ENCODE measurements at regions not wholly inside any gene's neighbourhood (a gene's known extent, or its start where the extent isn't known, plus 50 kb on each side); places are given as distances from the start of the nearest gene placed in this dataset.

DNA sequence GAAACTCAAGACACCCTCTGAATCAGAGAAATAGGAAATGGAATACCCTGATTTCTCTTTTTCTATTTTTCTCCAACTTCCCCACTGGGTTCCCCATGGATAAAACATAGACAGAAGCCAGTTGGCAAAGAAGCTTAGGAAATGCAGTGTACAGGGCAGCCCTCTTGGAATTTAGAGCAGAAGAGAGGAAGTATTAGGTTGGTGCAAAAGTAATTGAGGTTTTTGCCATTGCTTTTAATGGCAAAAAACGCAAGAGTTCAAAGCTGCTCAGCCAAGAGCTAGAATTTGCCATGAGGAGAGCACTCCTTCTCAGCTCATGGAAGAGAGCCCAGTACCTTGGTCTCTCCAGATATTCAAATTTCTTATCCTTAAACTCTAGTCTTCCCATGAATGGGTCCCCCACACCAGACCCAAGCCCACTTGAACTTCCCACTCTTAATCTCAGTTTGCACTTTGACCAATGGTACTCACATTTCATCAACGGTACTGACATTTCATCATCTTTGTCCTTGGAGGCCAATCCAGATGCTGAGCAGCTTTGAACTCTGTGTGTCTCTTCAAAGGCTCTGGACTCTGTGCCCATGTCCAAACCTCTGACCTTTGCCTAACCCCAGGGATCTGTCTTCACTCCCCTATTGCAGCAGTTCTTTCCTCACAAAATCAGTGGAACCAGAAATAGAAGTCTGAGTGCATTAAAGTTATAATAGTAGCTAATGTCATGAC lies 73.2 kb upstream of the PPP1R3C start:
- Mint-ChIP-seq H3K27me3 (peaks cover 15% of the 10 kb centered on the region), H3K27ac (no peak overlapping the region), H3K4me1 (no peaks in the 10 kb centered on the region), H3K9me3 (ENCODE audit: insufficient read depth) (no peaks in the 10 kb centered on the region), H3K4me3 (no peak overlapping the region)
- ATAC-seq (ENCODE audit: low read depth): no peak
- 96% methylated on average over 2 of the region's 2 CpGs for WGBS (ENCODE audit: insufficient coverage)
- no peak overlapping the region for H2AFZ ChIP-seq (ENCODE audit: insufficient read depth, low read depth, low read length, poor library complexity, severe bottlenecking)
- H4K20me1 ChIP-seq (ENCODE audit: control insufficient read depth, insufficient read depth, low read length, poor library complexity, severe bottlenecking): no peaks in the 10 kb centered on the region
- H3K9ac ChIP-seq (ENCODE audit: low read length): no peak overlapping the region
- H3K4me1 ChIP-seq (ENCODE audit: control insufficient read depth in 2 of 2, insufficient read depth in 2 of 2, low read length in 2 of 2): no peaks in the 10 kb centered on the region
- no peaks in the 10 kb centered on the region for H3K9me3 ChIP-seq (ENCODE audit: control extremely low read depth in 1 of 3, control insufficient read depth in 2 of 3, insufficient read depth in 1 of 3, low read length in 2 of 3)
- no peaks in the 10 kb centered on the region for H3K36me3 ChIP-seq (replicated peaks in 1 of 2; ENCODE audit: control extremely low read depth in 1 of 2, control insufficient read depth in 1 of 2, extremely low read depth in 1 of 2, insufficient read depth in 2 of 2, low read length in 1 of 2)
- CTCF ChIA-PET: no interaction called here
- no peaks in the 10 kb centered on the region for H3K79me2 ChIP-seq (ENCODE audit: control insufficient read depth, insufficient read depth, low read length)
- no peak for DNase-seq
- no peak overlapping the region for H3K4me2 ChIP-seq (replicated peaks; ENCODE audit: low read depth, low read length, poor library complexity, severe bottlenecking)
- intact Hi-C loops (cut with micrococcal nuclease): no loop called here
- H3K27me3 ChIP-seq (replicated peaks in 1 of 4; ENCODE audit: control extremely low read depth in 1 of 4, control insufficient read depth in 3 of 4, insufficient read depth in 4 of 4, low read length in 3 of 4): peaks cover 0 to 6% (median 0%) of the 10 kb centered on the region in 4 experiments
- no peak for TF ChIP-seq EZH2 (IDR thresholded peaks at IDR 0.05; ENCODE audit: borderline replicate concordance, insufficient read depth, low read depth, low read length, poor library complexity, severe bottlenecking)
- H3K27ac ChIP-seq (ENCODE audit: low read length in 2 of 2): no peak overlapping the region
- POLR2A ChIA-PET: no interaction called here
- no peak overlapping the region for H3K4me3 ChIP-seq (ENCODE audit: control extremely low read depth in 1 of 5, extremely low read depth in 1 of 5, insufficient read depth in 1 of 5, low read depth in 2 of 5, low read length in 4 of 5)

DNA sequence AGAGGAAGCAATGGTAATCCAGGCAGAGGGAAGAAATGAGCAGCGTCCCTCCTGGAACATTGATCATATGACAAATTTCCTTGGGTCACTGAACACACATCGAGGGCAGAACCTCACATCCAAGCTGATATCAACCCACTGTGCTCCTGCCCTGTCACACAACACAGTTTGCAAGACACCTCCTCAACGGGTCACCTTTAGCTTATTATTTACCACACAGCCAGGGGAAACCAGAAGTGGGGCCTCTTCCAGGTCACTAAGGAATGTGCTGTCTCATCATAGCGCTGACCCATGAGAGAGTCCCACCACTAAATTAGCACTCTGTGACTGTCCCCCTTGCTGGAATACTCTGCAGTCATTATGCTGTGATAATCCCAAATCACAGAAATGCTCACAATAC lies 69.7 kb upstream of the PPP1R3C start:
- intact Hi-C loops (cut with micrococcal nuclease): no loop called here
- H2AFZ ChIP-seq (ENCODE audit: insufficient read depth, low read depth, low read length, poor library complexity, severe bottlenecking): no peak overlapping the region
- POLR2A ChIA-PET: no interaction called here

More for the DNA sequence above, 69.7 kb upstream of the PPP1R3C start:
- no peaks in the 10 kb centered on the region for H4K20me1 ChIP-seq (ENCODE audit: control insufficient read depth, insufficient read depth, low read length, poor library complexity, severe bottlenecking)
- H3K36me3 ChIP-seq (replicated peaks in 1 of 2; ENCODE audit: control extremely low read depth in 1 of 2, control insufficient read depth in 1 of 2, extremely low read depth in 1 of 2, insufficient read depth in 2 of 2, low read length in 1 of 2): no peaks in the 10 kb centered on the region
- Mint-ChIP-seq H3K9me3 (ENCODE audit: insufficient read depth) (no peaks in the 10 kb centered on the region), H3K27ac (no peak overlapping the region), H3K27me3 (peaks cover 8% of the 10 kb centered on the region), H3K4me3 (no peak overlapping the region), H3K4me1 (no peaks in the 10 kb centered on the region)
- H3K79me2 ChIP-seq (ENCODE audit: control insufficient read depth, insufficient read depth, low read length): no peaks in the 10 kb centered on the region
- H3K27ac ChIP-seq (ENCODE audit: low read length in 2 of 2): no peak overlapping the region
- peaks cover 0 to 8% (median 0%) of the 10 kb centered on the region in 4 experiments for H3K27me3 ChIP-seq (replicated peaks in 1 of 4; ENCODE audit: control extremely low read depth in 1 of 4, control insufficient read depth in 3 of 4, insufficient read depth in 4 of 4, low read length in 3 of 4)
- ATAC-seq (ENCODE audit: low read depth) (no peak), DNase-seq (no peak)
- no peak overlapping the region for H3K4me2 ChIP-seq (replicated peaks; ENCODE audit: low read depth, low read length, poor library complexity, severe bottlenecking)
- H3K4me3 ChIP-seq (ENCODE audit: control extremely low read depth in 1 of 5, extremely low read depth in 1 of 5, insufficient read depth in 1 of 5, low read depth in 2 of 5, low read length in 4 of 5): no peak overlapping the region
- CTCF ChIA-PET: no interaction called here
- H3K9me3 ChIP-seq (ENCODE audit: control extremely low read depth in 1 of 3, control insufficient read depth in 2 of 3, insufficient read depth in 1 of 3, low read length in 2 of 3): peaks cover 0 to 4% (median 0%) of the 10 kb centered on the region in 3 donors
- H3K9ac ChIP-seq (ENCODE audit: low read length): no peak overlapping the region
- 39% methylated on average over 3 of the region's 4 CpGs for WGBS (ENCODE audit: insufficient coverage)
- TF ChIP-seq EZH2 (IDR thresholded peaks at IDR 0.05; ENCODE audit: borderline replicate concordance, insufficient read depth, low read depth, low read length, poor library complexity, severe bottlenecking): no peak
- TF ChIP-seq, protein P1, sequence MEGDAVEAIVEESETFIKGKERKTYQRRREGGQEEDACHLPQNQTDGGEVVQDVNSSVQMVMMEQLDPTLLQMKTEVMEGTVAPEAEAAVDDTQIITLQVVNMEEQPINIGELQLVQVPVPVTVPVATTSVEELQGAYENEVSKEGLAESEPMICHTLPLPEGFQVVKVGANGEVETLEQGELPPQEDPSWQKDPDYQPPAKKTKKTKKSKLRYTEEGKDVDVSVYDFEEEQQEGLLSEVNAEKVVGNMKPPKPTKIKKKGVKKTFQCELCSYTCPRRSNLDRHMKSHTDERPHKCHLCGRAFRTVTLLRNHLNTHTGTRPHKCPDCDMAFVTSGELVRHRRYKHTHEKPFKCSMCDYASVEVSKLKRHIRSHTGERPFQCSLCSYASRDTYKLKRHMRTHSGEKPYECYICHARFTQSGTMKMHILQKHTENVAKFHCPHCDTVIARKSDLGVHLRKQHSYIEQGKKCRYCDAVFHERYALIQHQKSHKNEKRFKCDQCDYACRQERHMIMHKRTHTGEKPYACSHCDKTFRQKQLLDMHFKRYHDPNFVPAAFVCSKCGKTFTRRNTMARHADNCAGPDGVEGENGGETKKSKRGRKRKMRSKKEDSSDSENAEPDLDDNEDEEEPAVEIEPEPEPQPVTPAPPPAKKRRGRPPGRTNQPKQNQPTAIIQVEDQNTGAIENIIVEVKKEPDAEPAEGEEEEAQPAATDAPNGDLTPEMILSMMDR (IDR thresholded peaks at IDR 0.05): no peak
- H3K4me1 ChIP-seq (ENCODE audit: control insufficient read depth in 2 of 2, insufficient read depth in 2 of 2, low read length in 2 of 2): no peaks in the 10 kb centered on the region
